Epidermal melanocyte (primary cell): ENCODE measurements at regions not wholly inside any gene's neighbourhood (a gene's known extent, or its start where the extent isn't known, plus 50 kb on each side); places are given as distances from the start of the nearest gene placed in this dataset.

Experiments
- DNase-seq: peaks from one replicate; pipeline ENCODE4 v3.0.0; 2011; ENCODE audit warnings: low spot score; ENCODE audit not compliant: insufficient read length

- no peak for DNase-seq
These were observed 464.4 kb upstream of the GOT2 start for GRCh38 chr16:59198487-59198886.

- DNase-seq = no peak
These were observed 461.1 kb upstream of the GOT2 start for GRCh38 chr16:59195242-59195641.

- DNase-seq = no peak
These were observed 459.5 kb upstream of the GOT2 start for GRCh38 chr16:59193637-59194036.

- DNase-seq = no peak
These were observed 458.6 kb upstream of the GOT2 start for GRCh38 chr16:59192551-59193199.

- no peak for DNase-seq
These were observed 456.6 kb upstream of the GOT2 start for GRCh38 chr16:59190731-59191130.

- no peak for DNase-seq
These were observed 453.9 kb upstream of the GOT2 start for GRCh38 chr16:59188029-59188428.

- DNase-seq = no peak
These were observed 447.8 kb upstream of the GOT2 start for GRCh38 chr16:59181821-59182420.

GRCh38 chr16:59180083-59180476, 446.0 kb upstream of the GOT2 start:
- DNase-seq = no peak

- no peak for DNase-seq
These were observed 445.4 kb upstream of the GOT2 start for GRCh38 chr16:59179446-59180082.

GRCh38 chr16:59173408-59173831, 439.3 kb upstream of the GOT2 start:
- no peak for DNase-seq

GRCh38 chr16:59170099-59170712, 436.1 kb upstream of the GOT2 start:
- DNase-seq = no peak

- no peak for DNase-seq
These were observed 435.1 kb upstream of the GOT2 start for GRCh38 chr16:59169168-59169567.

- DNase-seq = no peak
These were observed 434.5 kb upstream of the GOT2 start for GRCh38 chr16:59168461-59169114.

- no peak for DNase-seq
These were observed 430.3 kb upstream of the GOT2 start for GRCh38 chr16:59164461-59164860.

- no peak for DNase-seq
These were observed 429.4 kb upstream of the GOT2 start for GRCh38 chr16:59163371-59164055.

- DNase-seq = no peak
These were observed 427.6 kb upstream of the GOT2 start for GRCh38 chr16:59161679-59162078.

GRCh38 chr16:59154295-59154694, 420.2 kb upstream of the GOT2 start:
- DNase-seq = no peak

- no peak for DNase-seq
These were observed 414.6 kb upstream of the GOT2 start for GRCh38 chr16:59148769-59149155.

- DNase-seq = no peak
These were observed 414.1 kb upstream of the GOT2 start for GRCh38 chr16:59148056-59148768.

- DNase-seq = no peak
These were observed 412.0 kb upstream of the GOT2 start for GRCh38 chr16:59146140-59146539.

GRCh38 chr16:59144841-59145240, 410.7 kb upstream of the GOT2 start:
- no peak for DNase-seq
